MG63 (cell line): ENCODE measurements at regions not wholly inside any gene's neighbourhood (a gene's known extent, or its start where the extent isn't known, plus 50 kb on each side); places are given as distances from the start of the nearest gene placed in this dataset.
"Not testable (repeated sequence)": the region's sequence is repeated elsewhere in the genome, so short reads cannot be mapped to it uniquely, and the experiment has no call there.

Experiments
- DNase-seq: peaks from one replicate; pipeline ENCODE4 v3.0.0-alpha.2; 2020
- H3K27me3 ChIP-seq: fragments of 250-450 bp; sonication (Bioruptor Pico); 2 replicates; pipeline ENCODE4 v1.5.1; 2020; ENCODE audit warnings: mild to moderate bottlenecking, moderate library complexity
- H3K36me3 ChIP-seq: fragments of 250-450 bp; sonication (Bioruptor Pico); 2 replicates; pipeline ENCODE4 v1.5.1; 2020; ENCODE audit warnings: mild to moderate bottlenecking, moderate library complexity
- H3K4me3 ChIP-seq: fragments of 250-450 bp; sonication (Bioruptor Pico); 2 replicates; pipeline ENCODE4 v1.5.1; 2020; ENCODE audit warnings: mild to moderate bottlenecking, moderate library complexity
- H3K9me3 ChIP-seq: fragments of 250-450 bp; sonication (Bioruptor Pico); 2 replicates; pipeline ENCODE4 v1.5.1; 2020; ENCODE audit warnings: mild to moderate bottlenecking, moderate library complexity

GRCh38 chr10:56057860-56058259, 303.2 kb downstream of the ZWINT start:
- no peaks in the 10 kb centered on the region for H3K36me3 ChIP-seq
- H3K4me3 ChIP-seq: no peak overlapping the region
- DNase-seq: no peak
- no peaks in the 10 kb centered on the region for H3K9me3 ChIP-seq
- H3K27me3 ChIP-seq: no peaks in the 10 kb centered on the region

- Histone ChIP-seq H3K36me3 (no peaks in the 10 kb centered on the region), H3K27me3 (no peaks in the 10 kb centered on the region), H3K9me3 (no peaks in the 10 kb centered on the region), H3K4me3 (no peak overlapping the region)
- no peak for DNase-seq
Observed at GRCh38 chr10:56035489-56035888, 325.6 kb downstream of the ZWINT start.

GRCh38 chr10:56028298-56029132, 332.5 kb downstream of the ZWINT start:
- no peaks in the 10 kb centered on the region for H3K9me3 ChIP-seq

GRCh38 chr10:56012101-56012500, 349.0 kb downstream of the ZWINT start:
- no peaks in the 10 kb centered on the region for H3K36me3 ChIP-seq

More at GRCh38 chr10:56028298-56029132, 332.5 kb downstream of the ZWINT start:
- H3K36me3 ChIP-seq: no peaks in the 10 kb centered on the region
- H3K4me3 ChIP-seq: no peak overlapping the region
- no peak for DNase-seq
- H3K27me3 ChIP-seq: no peaks in the 10 kb centered on the region

GRCh38 chr10:56003555-56003954, 357.5 kb downstream of the ZWINT start:
- no peaks in the 10 kb centered on the region for H3K36me3 ChIP-seq
- no peak for DNase-seq
- no peaks in the 10 kb centered on the region for H3K27me3 ChIP-seq
- no peaks in the 10 kb centered on the region for H3K9me3 ChIP-seq
- H3K4me3 ChIP-seq: no peak overlapping the region

More at GRCh38 chr10:56012101-56012500, 349.0 kb downstream of the ZWINT start:
- no peaks in the 10 kb centered on the region for H3K27me3 ChIP-seq
- H3K9me3 ChIP-seq: no peaks in the 10 kb centered on the region
- H3K4me3 ChIP-seq: no peak overlapping the region
- no peak for DNase-seq

GRCh38 chr10:55989188-55989587, 371.9 kb downstream of the ZWINT start:
- Histone ChIP-seq H3K4me3 (no peak overlapping the region), H3K9me3 (no peaks in the 10 kb centered on the region), H3K36me3 (no peaks in the 10 kb centered on the region), H3K27me3 (no peaks in the 10 kb centered on the region)
- no peak for DNase-seq

GRCh38 chr10:55979203-55979602, 381.9 kb downstream of the ZWINT start:
- no peak for DNase-seq
- H3K4me3 ChIP-seq: no peak overlapping the region
- no peaks in the 10 kb centered on the region for H3K36me3 ChIP-seq

GRCh38 chr10:55966101-55966500, 395.0 kb downstream of the ZWINT start:
- no peak overlapping the region for H3K4me3 ChIP-seq
- no peaks in the 10 kb centered on the region for H3K36me3 ChIP-seq
- no peaks in the 10 kb centered on the region for H3K27me3 ChIP-seq
- DNase-seq: peak; percentile 65
- H3K9me3 ChIP-seq: no peaks in the 10 kb centered on the region

More at GRCh38 chr10:55979203-55979602, 381.9 kb downstream of the ZWINT start:
- H3K27me3 ChIP-seq: no peaks in the 10 kb centered on the region
- H3K9me3 ChIP-seq: no peaks in the 10 kb centered on the region

- DNase-seq: no peak
- Histone ChIP-seq H3K9me3 (no peaks in the 10 kb centered on the region), H3K27me3 (no peaks in the 10 kb centered on the region), H3K4me3 (no peak overlapping the region), H3K36me3 (no peaks in the 10 kb centered on the region)
Observed at GRCh38 chr10:55943403-55943802, 417.7 kb downstream of the ZWINT start.

- Histone ChIP-seq H3K27me3 (no peaks in the 10 kb centered on the region), H3K36me3 (no peaks in the 10 kb centered on the region), H3K9me3 (no peaks in the 10 kb centered on the region), H3K4me3 (no peak overlapping the region)
- DNase-seq: no peak
Observed at GRCh38 chr10:55929291-55929690, 431.8 kb downstream of the ZWINT start.

- not testable (repeated sequence) for H3K27me3 ChIP-seq
Observed at GRCh38 chr10:55899472-55900147, 461.4 kb downstream of the ZWINT start.

GRCh38 chr10:55897490-55897921, 463.6 kb downstream of the ZWINT start:
- H3K4me3 ChIP-seq: no peak overlapping the region
- no peaks in the 10 kb centered on the region for H3K36me3 ChIP-seq
- H3K27me3 ChIP-seq: no peaks in the 10 kb centered on the region
- DNase-seq: no peak
- H3K9me3 ChIP-seq: no peaks in the 10 kb centered on the region

More at GRCh38 chr10:55899472-55900147, 461.4 kb downstream of the ZWINT start:
- DNase-seq, H3K9me3 ChIP-seq, H3K36me3 ChIP-seq, H3K4me3 ChIP-seq: not testable (repeated sequence)

GRCh38 chr10:55892276-55892675, 468.8 kb downstream of the ZWINT start:
- Histone ChIP-seq H3K4me3 (no peak overlapping the region), H3K27me3 (no peaks in the 10 kb centered on the region), H3K36me3 (no peaks in the 10 kb centered on the region), H3K9me3 (no peaks in the 10 kb centered on the region)
- DNase-seq: no peak

GRCh38 chr10:55881588-55881987, 479.5 kb downstream of the ZWINT start:
- no peaks in the 10 kb centered on the region for H3K9me3 ChIP-seq
- no peaks in the 10 kb centered on the region for H3K27me3 ChIP-seq
- H3K4me3 ChIP-seq: no peak overlapping the region
- no peak for DNase-seq
- H3K36me3 ChIP-seq: no peaks in the 10 kb centered on the region

- no peak for DNase-seq
- Histone ChIP-seq H3K27me3 (no peaks in the 10 kb centered on the region), H3K36me3 (no peaks in the 10 kb centered on the region), H3K9me3 (no peaks in the 10 kb centered on the region), H3K4me3 (no peak overlapping the region)
Observed at GRCh38 chr10:55873485-55873884, 487.6 kb downstream of the ZWINT start.

GRCh38 chr10:55870186-55870585, 490.9 kb downstream of the ZWINT start:
- H3K36me3 ChIP-seq: no peaks in the 10 kb centered on the region
- no peak for DNase-seq
- no peak overlapping the region for H3K4me3 ChIP-seq
- no peaks in the 10 kb centered on the region for H3K27me3 ChIP-seq
- no peaks in the 10 kb centered on the region for H3K9me3 ChIP-seq

GRCh38 chr10:55867848-55868247, 493.2 kb downstream of the ZWINT start:
- Histone ChIP-seq H3K27me3 (no peaks in the 10 kb centered on the region), H3K4me3 (no peak overlapping the region), H3K36me3 (no peaks in the 10 kb centered on the region), H3K9me3 (no peaks in the 10 kb centered on the region)
- no peak for DNase-seq

GRCh38 chr10:55858730-55859129, 502.3 kb downstream of the ZWINT start:
- Histone ChIP-seq H3K27me3 (no peaks in the 10 kb centered on the region), H3K36me3 (no peaks in the 10 kb centered on the region), H3K9me3 (no peaks in the 10 kb centered on the region), H3K4me3 (no peak overlapping the region)
- no peak for DNase-seq
